ENCODE measurements at regions not wholly inside any gene's neighbourhood (a gene's known extent, or its start where the extent isn't known, plus 50 kb on each side); places are given as distances from the start of the nearest gene placed in this dataset.
"Not testable (repeated sequence)": the region's sequence is repeated elsewhere in the genome, so short reads cannot be mapped to it uniquely, and the experiment has no call there.

- TF ChIP-seq Cebpa-rat (IDR thresholded peaks at IDR 0.05): no peak
- Histone ChIP-seq H3K4me2 (no peak overlapping the region), H3K9me3 (no peaks in the 10 kb centered on the region), H3K27ac (no peak overlapping the region), H3K27me3 (no peaks in the 10 kb centered on the region), H3K4me1 (no peaks in the 10 kb centered on the region), H3K9ac (no peak overlapping the region), H4K20me1 (no peaks in the 10 kb centered on the region), H3K4me3 (no peak overlapping the region), H3K36me3 (no peaks in the 10 kb centered on the region)
These were observed 130.7 kb upstream of the RCN1 start for GRCh38 chr11:31960126-31960525.

DNA sequence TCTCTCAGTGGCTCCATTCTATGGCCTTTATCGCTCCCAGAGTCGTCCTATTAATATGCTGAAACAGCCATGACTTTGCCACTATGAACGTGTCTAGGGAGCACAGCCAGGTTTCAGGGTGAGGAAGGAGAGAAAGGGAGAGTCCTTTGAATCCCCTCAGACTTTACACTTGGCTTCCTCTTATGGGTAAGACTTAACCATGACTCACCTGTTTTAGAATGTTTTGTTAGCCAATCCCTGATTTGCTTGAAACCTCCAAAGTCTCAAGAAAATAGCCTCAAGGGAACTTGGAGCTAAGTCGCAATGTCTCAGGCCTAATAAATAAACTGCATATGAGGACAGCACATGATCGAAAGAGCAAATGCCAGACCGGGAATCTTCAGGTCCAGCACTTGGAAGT, 131.2 kb upstream of the RCN1 start:
- Histone ChIP-seq H4K20me1 (no peaks in the 10 kb centered on the region), H3K4me1 (no peaks in the 10 kb centered on the region), H3K9me3 (no peaks in the 10 kb centered on the region), H3K9ac (no peak overlapping the region), H3K36me3 (no peaks in the 10 kb centered on the region), H3K4me3 (no peak overlapping the region), H3K4me2 (no peak overlapping the region), H3K27me3 (no peaks in the 10 kb centered on the region), H3K27ac (no peak overlapping the region)
- no peak for TF ChIP-seq Cebpa-rat (IDR thresholded peaks at IDR 0.05)

DNA sequence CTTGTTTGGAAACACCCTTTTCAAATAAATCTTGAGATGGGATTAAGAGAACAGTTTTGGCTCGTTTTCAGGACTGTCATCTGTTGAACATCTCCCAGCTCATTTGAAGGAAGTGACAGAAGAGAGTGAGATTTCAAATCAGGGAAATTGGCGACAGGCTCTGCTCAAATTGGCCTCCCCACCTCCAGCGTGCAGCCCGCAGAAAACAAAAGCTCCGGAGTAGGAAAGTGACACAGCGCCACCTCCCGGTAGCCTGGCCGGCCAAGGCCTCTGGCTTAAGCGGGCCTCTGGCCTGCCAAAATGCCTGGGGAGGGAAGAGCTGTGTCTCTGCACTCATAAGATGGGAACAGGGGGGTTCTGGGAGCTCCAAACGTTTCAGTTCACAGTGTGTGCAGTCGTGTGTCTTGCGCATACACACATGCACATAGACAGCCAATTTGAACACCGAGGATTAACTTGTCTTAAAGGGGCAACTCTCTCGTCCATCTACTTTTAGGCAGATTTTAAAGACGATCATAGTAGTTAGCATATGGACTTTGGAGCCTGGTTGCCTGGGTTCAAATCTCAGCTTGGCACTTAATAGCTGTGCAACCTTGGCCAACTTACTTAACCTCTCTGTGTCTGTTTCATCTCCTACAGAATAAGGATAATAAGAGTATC, 132.7 kb upstream of the RCN1 start:
- H3K4me1 ChIP-seq: peaks cover 7% of the 10 kb centered on the region; the same call in 1 of the 2 replicates
- no peak for TF ChIP-seq Cebpa-rat (IDR thresholded peaks at IDR 0.05)
- no peak overlapping the region for H3K4me2 ChIP-seq
- no peak overlapping the region for H3K27ac ChIP-seq
- no peaks in the 10 kb centered on the region for H3K36me3 ChIP-seq
- H3K4me3 ChIP-seq: no peak overlapping the region
- no peak overlapping the region for H3K9ac ChIP-seq
- no peaks in the 10 kb centered on the region for H4K20me1 ChIP-seq
- no peaks in the 10 kb centered on the region for H3K27me3 ChIP-seq
- no peaks in the 10 kb centered on the region for H3K9me3 ChIP-seq

DNA sequence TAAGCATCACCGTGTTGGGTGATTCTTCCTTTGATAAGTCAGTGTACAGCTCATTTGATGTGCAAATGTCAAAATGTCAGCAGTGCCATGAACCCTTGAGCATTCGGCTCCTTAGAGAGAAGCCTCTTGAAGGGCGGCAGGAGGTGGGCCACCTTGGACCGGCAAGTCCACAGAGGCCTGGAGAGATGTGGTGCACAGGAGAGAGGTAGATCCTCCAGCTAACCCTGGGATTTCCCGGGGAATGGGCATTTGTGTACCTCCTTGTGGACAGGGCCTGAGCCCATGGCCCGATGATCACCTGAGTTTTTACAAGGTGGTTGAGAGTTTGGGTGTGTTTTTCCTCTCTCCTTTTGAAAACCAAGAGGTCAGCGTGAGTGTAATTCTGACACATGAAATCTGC, 133.2 kb upstream of the RCN1 start:
- Histone ChIP-seq H3K4me1 (peaks cover 7% of the 10 kb centered on the region; the same call in 1 of the 2 replicates), H3K4me2 (no peak overlapping the region), H3K9ac (no peak overlapping the region), H3K4me3 (no peak overlapping the region), H3K9me3 (no peaks in the 10 kb centered on the region), H3K36me3 (no peaks in the 10 kb centered on the region), H3K27ac (no peak overlapping the region), H3K27me3 (no peaks in the 10 kb centered on the region), H4K20me1 (no peaks in the 10 kb centered on the region)
- TF ChIP-seq Cebpa-rat (IDR thresholded peaks at IDR 0.05): no peak

DNA sequence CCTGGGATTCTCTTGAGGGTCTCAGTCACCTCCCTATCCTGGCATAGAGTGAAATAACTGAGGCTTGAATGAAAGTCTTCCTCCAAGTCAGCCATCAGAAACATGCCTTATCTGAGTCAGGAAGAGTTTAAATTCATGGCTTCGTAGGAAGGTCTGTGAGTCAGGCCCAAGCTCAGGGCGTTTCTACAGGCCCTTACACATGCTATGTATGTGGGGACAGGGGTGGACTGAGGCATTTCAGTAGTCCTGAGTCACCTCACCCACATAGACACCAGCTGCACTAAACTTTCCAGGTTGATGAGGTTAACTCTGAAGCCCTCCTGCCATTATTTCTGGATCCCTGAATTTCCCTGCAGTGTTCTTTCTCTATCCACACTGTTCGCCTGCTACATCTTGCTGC, 134.6 kb upstream of the RCN1 start:
- Histone ChIP-seq H3K36me3 (no peaks in the 10 kb centered on the region), H3K4me3 (no peak overlapping the region), H3K4me2 (no peak overlapping the region)

GRCh38 chr11:31955838-31956237, 135.0 kb upstream of the RCN1 start:
- Histone ChIP-seq H3K4me2 (no peak overlapping the region), H4K20me1 (no peaks in the 10 kb centered on the region), H3K9me3 (no peaks in the 10 kb centered on the region), H3K27me3 (no peaks in the 10 kb centered on the region), H3K9ac (no peak overlapping the region), H3K4me1 (peaks cover 7% of the 10 kb centered on the region; the same call in 1 of the 2 replicates), H3K36me3 (no peaks in the 10 kb centered on the region), H3K4me3 (no peak overlapping the region), H3K27ac (no peak overlapping the region)
- TF ChIP-seq Cebpa-rat (IDR thresholded peaks at IDR 0.05): no peak

More for the DNA sequence above, 134.6 kb upstream of the RCN1 start:
- Histone ChIP-seq H3K4me1 (peaks cover 7% of the 10 kb centered on the region; the same call in 1 of the 2 replicates), H3K9ac (no peak overlapping the region), H3K27me3 (no peaks in the 10 kb centered on the region), H3K9me3 (no peaks in the 10 kb centered on the region), H4K20me1 (no peaks in the 10 kb centered on the region), H3K27ac (no peak overlapping the region)
- TF ChIP-seq Cebpa-rat (IDR thresholded peaks at IDR 0.05): no peak

- Histone ChIP-seq H3K4me3 (no peak overlapping the region), H3K27ac (no peak overlapping the region), H3K9ac (no peak overlapping the region), H3K4me1 (peaks cover 7% of the 10 kb centered on the region; the same call in 1 of the 2 replicates), H3K9me3 (no peaks in the 10 kb centered on the region), H3K4me2 (no peak overlapping the region; the same call in 1 of the 2 replicates), H3K36me3 (no peaks in the 10 kb centered on the region), H3K27me3 (no peaks in the 10 kb centered on the region), H4K20me1 (no peaks in the 10 kb centered on the region)
- TF ChIP-seq Cebpa-rat (IDR thresholded peaks at IDR 0.05): no peak
These were observed 137.0 kb upstream of the RCN1 start for GRCh38 chr11:31953803-31954327.

DNA sequence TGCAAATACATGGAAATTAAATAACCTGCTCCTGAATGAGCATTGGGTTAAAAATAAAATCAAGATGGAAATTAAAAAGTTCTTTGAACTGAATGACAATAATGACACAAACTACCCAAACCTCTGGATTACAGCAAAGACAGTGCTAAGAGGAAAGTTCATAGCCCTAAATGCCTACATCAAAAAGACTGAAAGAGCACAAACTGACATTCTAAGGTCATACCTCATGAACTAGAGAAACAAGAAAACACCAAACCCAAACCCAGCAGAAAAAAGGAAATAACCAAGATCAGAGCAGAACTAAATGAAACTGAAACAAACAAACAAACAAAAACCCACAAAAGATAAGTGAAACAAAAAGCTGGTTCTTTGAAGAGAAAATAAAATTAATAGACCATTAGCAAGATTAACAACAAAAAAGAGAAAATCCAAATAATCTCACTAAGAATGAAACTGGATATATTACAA, 138.6 kb upstream of the PAX6 start:
- not testable (repeated sequence) for H3K36me3 ChIP-seq, H3K4me1 ChIP-seq, H3K27me3 ChIP-seq

GRCh38 chr11:31947051-31947450, 135.9 kb upstream of the PAX6 start:
- Histone ChIP-seq H3K4me3 (no peak overlapping the region), H3K36me3 (no peaks in the 10 kb centered on the region), H3K27ac (no peak overlapping the region), H4K20me1 (no peaks in the 10 kb centered on the region), H3K9me3 (no peaks in the 10 kb centered on the region), H3K27me3 (no peaks in the 10 kb centered on the region), H3K9ac (no peak overlapping the region), H3K4me1 (no peaks in the 10 kb centered on the region), H3K4me2 (no peak overlapping the region)
- TF ChIP-seq Cebpa-rat (IDR thresholded peaks at IDR 0.05): no peak

More for the DNA sequence above, 138.6 kb upstream of the PAX6 start:
- not testable (repeated sequence) for H4K20me1 ChIP-seq, H3K9ac ChIP-seq, H3K9me3 ChIP-seq, H3K27ac ChIP-seq, H3K4me3 ChIP-seq, H3K4me2 ChIP-seq

GRCh38 chr11:31943056-31943780, 132.1 kb upstream of the PAX6 start:
- Histone ChIP-seq H3K4me2 (no peak overlapping the region), H3K27ac (no peak overlapping the region), H3K9ac (no peak overlapping the region), H3K27me3 (no peaks in the 10 kb centered on the region), H3K9me3 (no peaks in the 10 kb centered on the region), H3K36me3 (no peaks in the 10 kb centered on the region), H3K4me3 (no peak overlapping the region), H3K4me1 (no peaks in the 10 kb centered on the region), H4K20me1 (no peaks in the 10 kb centered on the region)
- no peak for TF ChIP-seq Cebpa-rat (IDR thresholded peaks at IDR 0.05)
